ENCODE measurements at regions not wholly inside any gene's neighbourhood (a gene's known extent, or its start where the extent isn't known, plus 50 kb on each side); places are given as distances from the start of the nearest gene placed in this dataset.

GRCh38 chr14:43778937-43779639, 728.0 kb downstream of the FSCB start (continued):
- peak; percentile 93 for TF ChIP-seq ISL2 (CRISPR knock-in tag; IDR thresholded peaks at IDR 0.05)
- TF ChIP-seq ZNF274 (CRISPR knock-in tag; IDR thresholded peaks at IDR 0.05), result no peak
- no peak; the same call in 1 of the 2 replicates for TF ChIP-seq LCORL (IDR thresholded peaks at IDR 0.05)
- peak; percentile 30; the same call in 1 of the 2 replicates for TF ChIP-seq LCORL (CRISPR knock-in tag; IDR thresholded peaks at IDR 0.05)
- peak; percentile 40; the same call in 1 of the 2 replicates for TF ChIP-seq MIER3 (CRISPR knock-in tag; IDR thresholded peaks at IDR 0.05; ENCODE audit: borderline replicate concordance)
- TF ChIP-seq KAT8 (CRISPR knock-in tag; IDR thresholded peaks at IDR 0.05), result 0 out of 2 replicates have a peak, but pooled peaks have one; percentile 27
- no peak for TF ChIP-seq MLXIP (CRISPR knock-in tag; IDR thresholded peaks at IDR 0.05; ENCODE audit: borderline replicate concordance)
- no peak for TF ChIP-seq FOXP1 (IDR thresholded peaks at IDR 0.05)
- peak; percentile 63; the same call in 1 of the 2 replicates for TF ChIP-seq FOXP1 (CRISPR knock-in tag; IDR thresholded peaks at IDR 0.05)
- TF ChIP-seq HNRNPUL1 (IDR thresholded peaks at IDR 0.05; ENCODE audit: low read depth, low read length), result no peak
- TF ChIP-seq ZNF75D (CRISPR knock-in tag; IDR thresholded peaks at IDR 0.05; ENCODE audit: borderline replicate concordance), result no peak
- TF ChIP-seq FOXP4 (CRISPR knock-in tag; IDR thresholded peaks at IDR 0.05), result peak; percentile 83
- TF ChIP-seq NCOA2 (CRISPR knock-in tag; IDR thresholded peaks at IDR 0.05), result peak; percentile 90
- no peak; the same call in 1 of the 2 replicates for TF ChIP-seq HNF1A (IDR thresholded peaks at IDR 0.05; ENCODE audit: low read depth)
- TF ChIP-seq HNF1A (CRISPR knock-in tag; IDR thresholded peaks at IDR 0.05; ENCODE audit: borderline replicate concordance), result peak; percentile 72; the same call in 1 of the 2 replicates
- peak; percentile 43; the same call in 1 of the 2 replicates for TF ChIP-seq ATF2 (CRISPR knock-in tag; IDR thresholded peaks at IDR 0.05)
- 0 out of 2 replicates have a peak, but pooled peaks have one; percentile 35 for TF ChIP-seq ZNF414 (CRISPR knock-in tag; IDR thresholded peaks at IDR 0.05)
- TF ChIP-seq POLR2A (IDR thresholded peaks at IDR 0.05; ENCODE audit: insufficient read depth in 1 of 2, low read depth in 2 of 2, low read length in 2 of 2), result peak in 1 of 2 experiments; percentile 46; a peak in 1 of 4 replicates
- peak; percentile 88 for TF ChIP-seq SIX4 (CRISPR knock-in tag; IDR thresholded peaks at IDR 0.05)
- TF ChIP-seq SMAD1 (CRISPR knock-in tag; IDR thresholded peaks at IDR 0.05; ENCODE audit: borderline replicate concordance, low read depth), result no peak
